ENCODE measurements at regions not wholly inside any gene's neighbourhood (a gene's known extent, or its start where the extent isn't known, plus 50 kb on each side); places are given as distances from the start of the nearest gene placed in this dataset.
"Not testable (repeated sequence)": the region's sequence is repeated elsewhere in the genome, so short reads cannot be mapped to it uniquely, and the experiment has no call there.

DNA sequence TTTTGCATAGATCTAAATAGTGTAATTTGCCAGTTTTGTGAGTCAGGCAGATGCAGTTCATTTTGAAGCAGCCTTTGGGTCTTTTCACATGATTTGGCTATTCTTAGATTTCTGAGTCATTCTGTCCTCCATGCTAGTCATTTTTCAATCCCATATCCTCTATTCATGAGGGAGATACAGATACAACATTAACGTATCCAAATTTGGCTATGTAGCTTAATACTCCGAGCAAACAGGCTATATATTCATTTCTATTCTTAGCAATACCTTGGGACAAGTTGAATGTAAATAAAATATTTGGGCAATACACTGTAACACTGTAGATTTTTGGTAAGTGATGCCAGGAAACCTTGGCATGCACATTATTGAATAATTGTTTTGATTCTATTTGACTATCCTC lies 270.7 kb upstream of the PDE3A start:
- no peak for DNase-seq

DNA sequence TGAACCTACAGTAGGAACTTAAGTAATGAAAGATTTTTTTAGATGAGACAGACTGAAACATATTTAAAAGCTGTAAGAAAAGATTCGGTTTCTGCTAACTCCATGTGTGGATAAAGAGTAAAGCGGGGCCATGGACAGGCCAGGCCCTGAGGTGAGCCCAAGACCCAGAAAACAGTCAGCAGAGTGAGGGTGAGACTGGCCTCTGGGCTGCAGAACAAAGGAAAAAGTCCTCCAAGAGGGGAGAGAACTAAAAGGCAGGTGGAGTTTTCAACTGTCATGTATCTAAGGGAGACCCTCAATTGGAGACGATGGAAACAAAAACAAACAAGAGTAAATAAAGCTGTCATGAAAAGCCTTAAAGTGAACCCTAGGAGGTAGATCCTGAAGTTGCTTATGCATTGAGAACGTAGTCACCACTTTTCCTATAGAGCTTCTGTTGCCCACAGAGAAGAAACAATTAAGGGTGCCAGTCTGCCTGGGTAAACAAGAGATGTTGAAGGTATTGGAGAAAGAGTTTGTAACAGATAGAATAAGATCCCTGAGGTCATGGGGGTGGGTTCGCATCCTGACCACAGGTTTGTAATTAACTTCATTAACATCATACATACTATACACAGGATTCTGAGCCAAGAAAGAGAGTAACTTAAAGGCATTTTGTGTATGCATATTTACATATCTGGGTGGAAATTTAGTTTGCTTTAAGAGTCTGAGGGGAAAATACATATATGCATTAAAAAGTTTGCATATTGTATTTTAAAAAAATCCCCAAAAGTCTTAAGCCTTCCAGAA lies 268.7 kb upstream of the PDE3A start:
- DNase-seq, result peak; percentile 17

DNA sequence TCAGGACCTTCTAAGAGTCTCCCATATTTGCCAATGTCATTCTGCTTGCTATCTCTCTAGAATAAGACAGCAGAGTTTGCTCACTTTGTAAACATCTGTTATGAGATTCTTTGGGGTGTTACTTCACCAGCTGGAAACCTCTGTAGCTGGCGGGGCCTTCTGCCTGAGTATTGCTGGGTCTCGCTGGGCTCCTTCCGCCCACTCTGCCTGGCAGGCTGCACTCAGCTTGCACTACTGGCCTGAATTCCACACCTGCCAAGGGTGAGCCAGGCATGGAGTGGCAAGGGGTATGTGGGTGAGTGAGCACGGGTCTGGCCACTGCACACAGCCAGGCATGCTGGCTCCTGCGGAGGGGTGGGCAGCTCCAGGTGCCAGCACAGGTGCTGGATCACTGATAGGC lies 267.3 kb upstream of the PDE3A start:
- DNase-seq, result no peak

DNA sequence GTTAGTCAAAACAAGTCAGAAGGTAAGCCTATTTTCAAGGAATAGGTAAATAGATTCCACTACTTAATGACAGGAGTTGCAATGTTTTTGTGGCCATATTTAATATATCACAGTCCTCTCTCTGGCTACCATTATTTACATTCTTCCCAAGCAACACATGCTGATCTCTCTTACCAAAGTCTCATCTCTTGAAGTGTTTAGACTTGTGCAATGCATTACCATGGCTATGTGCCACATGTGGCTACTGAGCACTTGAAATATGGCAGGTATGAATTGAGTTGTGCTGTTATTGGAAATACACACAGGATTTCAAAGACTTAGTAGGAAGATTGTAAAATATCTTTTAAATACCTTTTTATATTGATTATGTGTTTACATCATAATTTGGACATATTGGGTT lies 262.4 kb upstream of the PDE3A start:
- DNase-seq, result no peak

DNA sequence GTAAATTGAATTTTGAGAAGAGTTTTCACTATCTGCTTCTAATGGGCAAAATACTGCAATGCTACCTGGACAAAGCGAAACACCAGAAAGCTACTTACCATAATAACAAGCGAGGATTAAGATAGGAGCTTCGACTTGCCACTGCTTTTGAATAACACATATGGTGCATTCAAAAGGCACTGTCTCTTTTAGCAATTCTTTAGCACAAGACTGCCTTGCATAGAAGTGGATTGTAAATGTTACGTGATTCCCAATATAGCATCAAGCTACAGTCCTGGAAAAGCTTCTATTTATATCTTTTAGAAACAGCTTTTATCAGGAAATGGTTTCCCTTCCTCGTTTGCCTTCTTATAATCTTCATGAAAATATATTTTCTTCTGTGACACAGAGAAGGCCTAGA lies 258.7 kb upstream of the PDE3A start:
- no peak for DNase-seq

DNA sequence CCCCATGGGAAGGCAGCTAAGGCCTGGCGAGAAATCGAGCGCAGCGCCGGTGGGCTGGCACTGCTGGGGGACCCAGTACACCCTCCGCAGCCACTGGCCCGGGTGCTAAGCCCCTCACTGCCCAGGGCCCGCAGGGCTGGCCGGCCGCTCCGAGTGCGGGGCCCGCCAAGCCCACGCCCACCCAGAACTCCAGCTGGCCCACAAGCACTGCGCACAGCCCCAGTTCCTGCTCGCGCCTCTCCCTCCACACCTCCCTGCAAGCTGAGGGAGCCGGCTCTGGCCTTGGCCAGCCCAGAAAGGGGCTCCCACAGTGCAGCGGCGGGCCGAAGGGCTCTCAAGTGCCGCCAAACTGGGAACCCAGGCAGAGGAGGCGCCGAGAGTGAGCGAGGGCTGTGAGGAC lies 253.0 kb upstream of the PDE3A start:
- DNase-seq, result not testable (repeated sequence)

DNA sequence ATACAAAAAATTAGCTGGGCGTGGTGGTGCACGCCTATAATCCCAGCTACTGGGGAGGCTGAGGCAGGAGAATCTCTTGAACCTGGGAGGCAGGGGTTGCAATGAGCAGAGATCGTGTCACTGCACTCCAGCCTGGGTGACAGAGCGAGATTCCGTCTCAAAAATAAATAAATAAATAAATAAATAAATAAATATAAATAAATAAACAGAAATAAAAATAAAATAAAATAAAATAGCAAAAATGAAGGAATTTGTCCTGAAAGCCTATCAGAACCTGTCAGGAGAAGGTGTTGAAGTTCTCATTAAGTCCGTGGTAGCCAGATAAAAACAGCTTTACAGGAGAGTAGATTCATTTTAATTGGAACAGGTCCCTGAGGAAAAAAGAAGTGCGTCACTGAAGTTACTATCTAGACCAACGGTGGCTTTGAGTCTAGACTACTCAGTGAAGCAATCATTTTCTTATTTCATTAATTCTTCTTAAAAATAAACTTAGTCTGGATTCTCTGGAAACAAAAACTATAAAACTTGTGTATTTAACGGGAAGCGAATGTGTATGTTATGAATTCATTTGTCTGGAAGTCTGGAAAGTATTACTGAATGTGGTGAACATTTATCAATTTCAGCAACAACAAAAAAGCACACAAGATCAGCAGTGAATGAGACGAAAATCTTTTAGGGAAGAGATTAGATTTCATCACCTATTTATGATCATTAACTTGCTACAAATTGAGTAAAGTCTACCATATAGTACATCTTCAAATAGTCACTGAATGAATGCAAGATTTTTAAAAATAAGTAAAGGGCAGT lies 248.5 kb upstream of the PDE3A start:
- DNase-seq, result no peak

DNA sequence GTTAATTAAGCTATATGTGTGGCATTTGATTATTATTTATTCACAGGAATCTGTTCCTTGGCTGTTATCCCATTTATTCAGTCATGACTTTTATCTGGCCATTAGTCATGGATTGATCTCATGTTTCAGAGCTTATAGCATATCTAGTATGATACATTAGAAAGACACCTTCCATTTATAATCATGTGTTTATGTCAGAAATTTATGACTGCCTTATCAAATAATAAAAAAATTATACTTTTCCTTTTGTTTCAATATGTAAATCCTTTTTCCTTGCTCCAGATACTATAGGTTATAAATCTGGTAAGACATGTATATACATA lies 248.0 kb upstream of the PDE3A start:
- no peak for DNase-seq

DNA sequence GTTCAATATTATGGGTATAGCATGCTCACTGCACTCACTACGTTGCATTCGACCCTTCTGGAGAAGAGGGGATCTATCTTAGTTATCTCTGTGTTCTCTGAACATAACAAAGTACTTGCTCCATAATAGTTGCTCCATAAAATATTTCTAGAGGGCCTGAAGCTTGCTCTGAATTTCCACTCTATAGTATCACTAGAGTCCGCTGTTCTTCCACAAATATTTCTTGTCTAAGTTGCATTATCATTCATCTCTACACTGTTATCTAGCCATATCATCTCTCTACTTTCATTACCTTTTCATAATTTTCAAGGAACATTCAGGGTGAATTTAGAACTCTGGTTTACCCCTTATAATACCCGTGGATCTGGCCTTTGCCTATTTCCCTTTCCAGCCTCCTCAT lies 246.1 kb upstream of the PDE3A start:
- DNase-seq, result no peak

DNA sequence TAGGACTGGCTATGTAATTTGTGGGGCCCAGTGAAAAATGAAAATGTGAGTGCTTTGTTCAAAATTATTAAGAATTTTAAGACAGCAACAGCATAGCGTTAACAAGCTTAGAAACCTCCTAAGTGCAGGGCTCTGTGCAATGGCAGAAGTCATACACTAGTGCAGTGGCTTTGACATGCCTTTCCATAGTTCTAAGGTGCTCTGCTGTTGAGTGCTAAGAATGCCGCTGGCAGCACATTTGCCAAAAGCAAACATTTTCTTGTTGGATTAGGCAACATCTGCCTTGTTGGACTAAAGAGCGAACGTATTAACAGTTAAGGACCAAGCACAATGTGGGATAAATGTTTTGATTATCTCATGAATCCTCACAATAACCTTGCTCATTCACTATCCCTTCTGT lies 244.9 kb upstream of the PDE3A start:
- DNase-seq, result no peak

DNA sequence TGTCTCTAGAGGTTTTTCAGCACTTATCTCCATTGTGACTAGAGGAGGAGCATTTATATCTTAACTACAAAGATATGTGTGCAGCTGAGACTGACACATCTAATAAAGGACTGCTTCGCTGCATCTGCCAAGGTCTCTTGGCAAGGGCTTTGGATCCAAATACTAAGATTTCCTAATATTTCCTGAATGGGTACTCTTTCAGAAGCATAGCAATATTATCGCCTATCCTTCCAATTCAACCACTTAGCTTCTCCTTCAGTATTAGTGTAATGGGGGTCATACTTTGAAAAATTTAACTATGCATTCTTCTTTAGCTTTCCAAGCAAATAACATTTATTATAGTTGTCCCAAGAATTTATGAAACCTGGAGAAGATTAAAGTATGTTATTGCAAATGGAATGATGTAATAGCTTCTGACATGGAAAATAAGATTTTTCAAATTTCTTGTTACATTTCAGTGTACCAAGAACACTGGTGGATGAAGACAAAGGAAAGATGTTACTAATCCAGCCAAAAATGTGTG lies 243.0 kb upstream of the PDE3A start:
- DNase-seq, result no peak

DNA sequence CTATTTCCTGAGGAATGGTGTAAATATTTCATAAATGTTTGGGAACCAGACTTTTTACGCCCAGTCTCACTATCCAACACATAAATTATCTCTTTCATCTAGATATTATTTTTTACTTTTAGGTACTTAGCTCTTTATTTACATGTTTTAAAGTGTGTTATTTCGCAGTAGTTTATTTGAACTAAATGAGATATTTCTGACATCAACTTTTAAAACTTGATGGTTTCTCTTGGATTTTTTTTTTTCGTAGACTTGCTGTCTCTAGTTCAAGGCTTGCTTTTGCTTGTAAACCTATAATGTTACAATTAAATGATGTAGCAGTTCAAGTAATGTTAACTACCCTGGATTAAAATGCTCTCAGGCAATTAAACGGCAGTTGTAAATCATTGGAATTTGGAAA lies 241.7 kb upstream of the PDE3A start:
- no peak for DNase-seq

DNA sequence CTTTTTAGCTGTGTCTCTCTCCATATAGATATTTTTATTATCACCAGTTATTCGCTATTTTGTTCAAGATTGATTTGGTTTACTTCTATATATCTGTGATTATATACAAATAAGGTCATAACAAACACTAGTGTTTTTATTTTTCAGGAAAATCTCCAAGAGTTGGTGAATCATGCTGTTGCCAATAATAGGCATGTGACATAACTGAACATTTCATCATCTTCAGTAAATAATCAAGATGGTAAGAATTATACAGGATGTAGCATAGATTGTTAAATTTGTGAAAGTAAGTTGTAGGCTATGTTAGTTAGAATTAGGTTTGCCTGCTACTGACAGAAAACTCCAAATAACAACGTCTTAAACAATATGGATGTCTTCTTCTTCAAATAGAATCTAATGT lies 240.9 kb upstream of the PDE3A start:
- DNase-seq, result no peak

DNA sequence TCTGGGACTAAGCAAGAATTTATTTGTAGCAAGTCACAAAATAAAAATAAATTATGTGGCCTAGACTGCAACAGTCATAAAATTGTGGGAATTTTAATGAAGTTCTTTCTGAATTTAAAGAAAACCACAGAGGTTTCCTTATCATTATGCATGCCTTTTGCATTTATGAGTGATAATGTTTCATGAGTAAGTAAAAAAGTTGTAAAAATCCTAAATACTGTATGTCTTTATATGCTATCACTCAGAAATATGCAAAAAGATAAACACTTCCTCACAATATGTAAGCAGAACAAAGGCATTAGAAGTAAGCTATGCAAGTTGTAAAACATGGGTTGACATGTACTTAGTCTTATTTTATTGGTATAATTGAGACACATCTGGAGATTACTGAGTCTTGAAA lies 239.4 kb upstream of the PDE3A start:
- no peak for DNase-seq

DNA sequence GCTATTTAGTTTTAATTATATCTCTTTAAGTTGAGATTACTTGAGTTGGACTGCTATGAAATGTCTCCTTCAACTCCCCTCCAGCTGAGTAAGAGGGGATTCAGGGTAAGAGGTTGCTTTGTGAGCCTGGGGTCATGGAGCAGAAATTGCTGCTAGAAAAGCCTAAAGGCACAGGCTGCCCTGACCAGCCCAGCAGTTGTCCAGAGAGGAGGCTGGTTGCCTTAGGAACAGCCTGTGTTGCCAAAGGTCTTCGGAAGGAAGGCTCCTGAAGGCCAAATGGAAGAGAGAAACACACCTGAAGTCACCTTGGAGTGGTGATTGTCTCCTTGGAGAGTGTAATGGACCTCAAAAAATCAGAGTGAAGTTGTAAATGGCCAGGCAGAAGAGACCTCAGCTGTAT lies 235.5 kb upstream of the PDE3A start:
- DNase-seq, result no peak

DNA sequence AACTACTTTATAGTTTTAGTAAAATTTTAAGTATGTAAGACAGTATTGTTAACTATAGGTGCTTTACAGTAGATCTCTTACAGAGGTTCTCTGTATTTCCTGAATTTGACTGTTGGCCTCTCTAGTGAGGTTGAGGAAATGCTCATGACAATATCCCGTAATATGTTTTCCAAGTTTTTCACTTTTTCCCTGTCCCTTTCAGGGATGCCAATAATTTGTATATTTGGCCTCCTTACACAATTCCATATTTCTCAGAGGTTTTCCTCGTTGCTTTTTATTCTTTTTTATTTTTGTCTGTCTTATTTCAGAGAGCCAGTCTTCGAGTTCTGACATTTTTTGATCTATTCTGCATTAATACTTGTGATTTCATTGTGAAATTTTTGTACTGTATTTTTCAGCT lies 233.7 kb upstream of the PDE3A start:
- DNase-seq, result no peak

DNA sequence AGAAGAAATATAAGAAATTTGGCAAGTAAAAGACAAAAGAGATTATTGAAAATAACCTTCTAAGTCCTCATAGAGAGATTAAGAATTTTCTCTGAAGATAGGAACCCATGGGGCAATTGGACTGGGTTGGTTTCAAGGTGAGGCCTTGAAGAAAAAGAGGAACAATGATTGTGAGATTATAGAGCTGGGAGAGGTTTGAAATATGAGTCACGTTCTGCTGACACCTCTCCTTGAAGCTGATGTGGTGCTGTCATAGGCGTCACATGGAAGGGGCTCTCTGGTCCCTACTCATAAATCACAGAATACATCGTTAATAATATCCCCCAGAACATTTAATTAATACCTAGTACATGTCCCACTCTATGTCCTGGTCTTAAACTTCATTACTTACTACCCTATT lies 227.6 kb upstream of the PDE3A start:
- DNase-seq, result no peak

DNA sequence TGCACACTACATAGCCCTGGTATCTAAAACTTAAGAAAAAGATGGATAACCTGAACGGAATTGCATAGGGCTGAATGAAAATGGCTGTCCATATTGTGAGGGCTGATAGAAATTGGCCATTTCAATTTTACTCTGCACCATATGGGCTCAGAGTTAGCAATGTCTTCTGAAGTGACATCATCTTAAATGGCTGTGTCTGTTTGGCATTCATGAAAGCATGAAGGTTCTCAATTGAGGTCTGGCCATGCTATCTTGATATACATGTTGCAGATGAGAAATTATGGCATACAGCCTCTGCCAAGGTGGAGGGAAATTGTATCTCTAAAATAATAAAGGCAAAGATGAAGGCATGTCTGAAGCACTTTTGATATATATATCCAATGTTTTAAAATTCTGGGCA lies 226.0 kb upstream of the PDE3A start:
- no peak for DNase-seq

DNA sequence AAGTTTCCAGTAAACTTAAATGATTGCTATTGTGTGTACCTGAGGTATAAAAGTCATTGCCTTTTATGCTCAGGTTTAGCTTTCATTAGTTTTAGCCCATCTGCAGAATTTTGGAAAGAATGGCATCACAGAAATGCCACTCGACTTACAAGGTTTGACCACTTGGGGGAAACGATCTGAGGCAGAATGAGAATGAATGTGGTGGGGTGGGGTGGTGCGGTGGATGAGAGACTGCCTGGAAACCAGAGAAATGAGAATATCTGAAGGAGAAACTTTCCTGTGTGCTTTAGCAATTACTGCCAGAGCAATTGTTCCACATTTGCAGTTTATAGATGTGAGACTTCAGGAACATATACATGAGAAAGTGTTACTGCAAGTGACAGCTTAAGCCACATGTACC lies 225.4 kb upstream of the PDE3A start:
- no peak for DNase-seq

DNA sequence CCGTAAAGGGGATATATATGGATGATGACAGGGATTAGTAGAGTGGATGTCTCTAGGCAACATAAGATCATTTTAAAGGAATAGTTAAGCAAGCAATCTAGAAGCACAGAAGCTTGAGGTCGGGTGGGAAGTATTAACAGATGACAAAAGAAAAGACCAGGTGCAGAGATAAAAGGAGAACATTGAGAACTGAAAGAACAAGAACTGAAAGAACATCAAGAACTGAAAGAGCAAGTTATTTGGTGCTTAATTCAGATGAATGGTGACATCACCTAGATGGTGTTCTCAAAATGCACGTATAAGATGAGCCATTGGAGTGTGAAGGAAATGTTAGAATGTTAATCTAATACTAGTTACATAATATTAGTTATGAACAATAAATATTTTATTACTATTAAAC lies 224.0 kb upstream of the PDE3A start:
- DNase-seq, result no peak

DNA sequence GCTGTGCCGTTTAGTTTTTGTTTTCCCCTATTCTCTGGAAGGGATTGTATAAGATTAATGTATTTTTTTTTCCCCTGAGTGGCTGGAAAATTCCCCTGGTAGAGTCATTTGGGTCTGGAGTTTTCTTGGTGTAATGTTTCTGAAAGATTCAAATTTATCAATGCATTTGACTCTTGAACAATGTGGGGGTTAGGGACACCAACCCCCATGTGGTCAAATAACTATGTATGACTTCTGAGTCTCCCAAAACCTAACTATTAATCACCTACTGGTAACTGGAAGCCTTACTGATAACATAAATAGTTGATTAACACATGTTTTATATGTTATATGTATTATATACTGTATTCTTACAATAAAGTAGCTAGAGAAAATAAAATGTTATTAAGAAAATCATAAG lies 220.1 kb upstream of the PDE3A start:
- DNase-seq, result no peak

DNA sequence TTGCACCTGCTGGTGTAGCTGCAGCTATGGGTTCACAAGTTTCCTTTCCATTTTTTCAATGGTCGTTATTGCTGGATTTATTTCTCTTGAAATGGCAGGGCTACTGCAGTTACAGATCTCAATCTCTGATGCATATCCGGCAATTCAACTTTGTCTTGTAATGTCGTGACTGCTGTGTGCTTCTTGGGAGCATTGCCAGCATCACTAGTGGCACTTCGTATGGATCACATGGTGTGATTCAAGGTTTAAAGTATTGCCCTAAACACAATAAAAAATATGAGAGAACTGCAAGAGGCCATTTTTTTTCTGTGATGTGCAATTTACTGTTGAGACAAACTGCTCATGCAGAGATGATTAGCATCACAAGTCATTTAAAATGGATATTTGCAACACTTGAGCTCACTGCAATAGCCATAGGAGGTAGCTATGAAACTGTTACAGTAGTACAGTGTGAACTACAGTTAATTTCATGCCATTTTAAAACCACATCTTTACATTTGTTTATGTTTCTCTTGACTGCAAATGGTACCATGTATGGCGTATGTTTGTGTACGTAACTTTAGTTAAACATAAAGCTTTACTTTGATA lies 217.4 kb upstream of the PDE3A start:
- DNase-seq, result no peak

DNA sequence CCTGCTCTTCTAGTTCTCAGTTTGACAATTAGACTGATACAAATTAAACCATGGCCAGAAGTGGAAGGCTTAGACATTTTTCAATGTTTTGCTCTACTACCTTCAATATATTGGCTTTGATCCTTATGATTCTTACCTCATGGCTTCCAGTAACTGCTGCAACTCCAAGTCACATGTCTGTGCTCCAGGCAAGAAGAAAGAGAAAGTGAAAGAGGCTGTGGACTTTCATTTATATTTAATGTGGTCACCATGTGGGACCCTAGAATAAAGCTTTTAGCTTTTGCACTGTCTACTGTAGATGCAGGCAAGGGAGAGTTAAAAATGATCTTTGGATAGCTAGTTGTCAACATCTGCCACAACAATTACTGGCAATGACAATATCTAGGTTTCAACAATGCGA lies 214.3 kb upstream of the PDE3A start:
- no peak for DNase-seq

DNA sequence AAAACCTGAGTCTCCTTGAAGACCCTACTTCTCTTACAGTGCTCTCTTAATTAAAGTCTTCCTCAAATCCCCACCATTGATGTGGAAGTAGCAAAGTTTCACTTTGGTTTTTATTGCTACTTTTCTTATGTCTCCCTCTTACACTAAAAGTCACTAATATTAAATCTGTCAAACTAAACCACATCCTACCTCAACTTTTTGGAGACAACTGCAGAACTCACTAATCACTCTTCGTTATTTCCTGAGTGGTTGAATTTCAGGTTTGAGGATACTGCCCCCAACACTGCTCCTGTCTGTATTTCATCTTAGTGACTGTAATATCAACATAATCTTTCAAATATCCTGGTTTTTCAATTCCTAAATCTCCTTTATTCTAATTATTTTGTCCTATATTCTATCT lies 213.0 kb upstream of the PDE3A start:
- DNase-seq, result no peak

All from COR-L47 (cell line).